HG02938 (cell line): ENCODE measurements at regions not wholly inside any gene's neighbourhood (a gene's known extent, or its start where the extent isn't known, plus 50 kb on each side); places are given as distances from the start of the nearest gene placed in this dataset.
"Not testable (repeated sequence)": the region's sequence is repeated elsewhere in the genome, so short reads cannot be mapped to it uniquely, and the experiment has no call there.

Source experiments
- ATAC-seq: cut with Tn5 transposase; IDR thresholded peaks from one replicate; pipeline ENCODE4 v1.9.1; 2021; ENCODE audit warnings: mild to moderate bottlenecking, moderate library complexity; ENCODE audit not compliant: unreplicated experiment

DNA sequence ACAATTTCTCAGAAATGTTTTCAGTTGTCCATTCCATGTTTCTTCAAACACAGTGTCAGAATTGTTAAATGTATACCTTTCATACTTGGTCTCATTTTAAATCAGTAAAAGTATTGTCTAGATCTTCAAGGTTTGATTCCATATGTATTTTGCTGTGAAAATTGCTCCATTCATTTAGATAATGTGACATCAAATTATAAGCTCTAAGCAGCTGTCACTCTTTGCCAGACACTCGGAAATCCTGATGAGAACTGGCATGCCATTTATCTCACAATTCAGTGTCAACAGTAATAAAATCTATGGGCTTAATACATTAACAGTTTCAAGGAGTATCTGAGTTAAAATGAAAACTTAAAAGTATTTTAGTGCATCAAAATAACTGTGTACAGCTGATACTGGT, 1025.3 kb upstream of the EPHA6 start:
- no peak for ATAC-seq

DNA sequence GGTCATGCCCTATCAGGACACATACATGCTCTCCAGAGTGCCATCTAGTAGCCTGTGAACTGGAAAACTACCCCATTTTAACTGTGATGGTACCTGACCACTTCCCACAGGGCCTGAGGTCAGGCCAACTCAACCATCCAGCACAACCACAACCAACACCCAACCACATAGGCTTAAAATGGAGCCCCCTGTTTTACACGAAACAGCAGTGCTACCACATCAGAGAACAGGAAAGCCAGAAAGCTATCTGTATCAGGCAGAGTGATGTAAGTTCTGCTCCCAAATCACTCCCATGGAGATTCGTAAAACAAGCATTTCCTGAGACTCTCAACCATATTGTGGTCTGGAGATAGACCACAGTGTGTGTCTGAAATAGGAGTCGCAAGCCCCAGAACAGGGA, 1017.3 kb upstream of the EPHA6 start:
- no peak for ATAC-seq

DNA sequence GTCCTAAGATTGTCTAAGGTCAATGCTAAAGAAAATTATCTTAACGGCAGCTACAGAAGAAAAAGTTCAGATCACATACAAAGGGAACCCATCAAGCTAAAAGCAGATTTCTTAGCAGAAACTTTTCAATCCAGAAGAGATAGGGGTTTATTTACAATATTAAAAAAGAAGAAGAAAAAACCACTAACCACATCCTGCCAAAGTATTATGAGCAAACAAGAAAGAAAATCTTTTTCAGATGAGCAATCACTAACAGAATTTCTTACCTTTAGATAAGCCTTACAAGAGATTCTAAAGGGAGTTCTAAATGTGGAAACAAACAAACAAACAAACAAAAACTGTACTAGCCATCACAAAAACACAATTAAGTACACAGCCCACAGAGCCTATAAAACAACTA, 1015.8 kb upstream of the EPHA6 start:
- no peak for ATAC-seq

DNA sequence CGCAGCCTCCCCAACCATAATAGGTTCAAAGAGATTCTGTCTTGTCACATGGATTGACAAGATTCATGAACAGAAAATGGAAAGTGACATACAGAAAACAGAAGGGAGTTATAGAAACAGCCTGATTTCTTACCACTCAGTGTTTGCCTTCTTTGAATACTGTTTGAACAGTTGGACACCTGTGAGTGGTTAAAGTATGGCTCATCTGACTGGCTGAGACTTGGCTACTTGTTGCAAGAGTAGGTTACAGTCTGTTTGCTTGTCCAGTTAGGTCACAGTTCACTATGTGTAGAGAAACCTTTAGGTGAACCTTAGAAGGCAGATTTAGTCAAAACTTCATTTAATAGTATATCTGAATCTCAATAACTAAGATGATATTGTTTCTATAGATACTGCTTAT, 1003.9 kb upstream of the EPHA6 start:
- no peak for ATAC-seq

DNA sequence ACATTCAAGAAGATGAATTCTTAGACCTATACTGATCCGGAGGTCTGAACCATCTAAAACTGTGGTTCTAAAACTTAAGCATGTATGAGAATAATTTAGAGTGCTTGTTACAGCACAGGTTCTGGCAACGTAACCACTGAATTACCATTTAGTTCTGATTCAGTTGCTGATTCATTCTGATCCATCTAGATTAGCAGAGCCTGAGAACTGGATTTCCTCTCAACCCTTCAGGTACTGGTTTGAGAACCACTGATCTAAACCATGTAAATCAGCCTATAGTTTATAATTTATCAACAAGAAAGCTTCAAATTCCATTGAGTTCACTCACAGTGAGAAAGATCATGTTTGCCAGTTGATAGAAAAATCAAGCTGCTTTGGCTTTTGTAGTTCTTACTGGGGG, 1001.1 kb upstream of the EPHA6 start:
- no peak for ATAC-seq

DNA sequence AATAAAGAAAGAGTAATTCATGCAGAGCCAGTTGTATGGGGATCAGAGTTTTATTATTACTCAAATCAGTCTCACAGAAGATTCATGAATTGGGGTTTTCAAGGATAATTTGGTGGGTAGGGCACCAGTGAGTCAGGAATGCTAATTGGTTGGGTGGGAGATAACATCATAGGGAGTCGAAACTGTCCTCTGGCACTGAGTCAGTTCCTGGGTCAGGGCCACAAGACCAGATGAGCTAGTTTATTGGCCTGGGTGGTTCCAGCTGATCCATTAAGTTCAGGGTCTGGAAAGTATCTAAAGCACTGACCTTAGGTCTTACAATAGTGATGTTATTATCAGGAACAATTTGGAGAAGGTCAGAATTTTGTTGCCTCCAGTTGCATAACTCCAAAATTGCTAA, 998.6 kb upstream of the EPHA6 start:
- ATAC-seq, result no peak

DNA sequence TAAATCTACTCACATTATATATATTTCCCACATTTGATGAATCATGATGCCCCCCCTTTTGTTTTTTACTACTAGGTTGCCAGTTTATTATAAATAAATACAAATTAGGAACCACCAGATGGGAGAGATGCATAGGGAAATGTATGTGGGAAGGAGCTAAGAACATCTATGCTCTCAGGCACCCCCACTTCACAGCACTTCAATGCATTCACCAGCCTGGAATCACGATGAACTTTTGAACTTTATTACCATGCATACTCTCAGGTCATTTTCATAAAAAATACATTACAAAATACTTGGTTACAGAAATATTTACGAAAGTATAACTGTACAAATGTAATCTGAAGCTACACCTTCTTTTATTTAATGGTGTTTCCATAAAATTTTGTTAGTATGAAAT, 988.0 kb upstream of the EPHA6 start:
- ATAC-seq, result no peak

DNA sequence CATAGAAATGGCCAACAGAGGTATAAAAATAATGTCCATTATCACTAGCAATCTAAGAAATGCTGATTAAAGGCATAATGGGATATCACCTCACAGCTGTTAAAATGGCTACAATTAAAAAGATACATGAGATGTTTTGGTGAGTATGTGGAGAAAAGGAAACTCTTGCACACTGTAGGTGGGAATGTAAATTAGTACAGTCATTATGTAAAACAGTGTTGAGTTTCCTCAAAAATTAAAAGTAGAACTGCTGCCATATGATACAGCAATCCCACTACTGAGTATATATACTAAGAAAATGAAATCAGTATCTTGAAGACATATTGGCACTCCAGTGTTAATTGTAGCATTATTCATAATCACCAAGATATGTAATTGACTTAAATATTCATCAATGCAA, 982.2 kb upstream of the EPHA6 start:
- no peak for ATAC-seq

DNA sequence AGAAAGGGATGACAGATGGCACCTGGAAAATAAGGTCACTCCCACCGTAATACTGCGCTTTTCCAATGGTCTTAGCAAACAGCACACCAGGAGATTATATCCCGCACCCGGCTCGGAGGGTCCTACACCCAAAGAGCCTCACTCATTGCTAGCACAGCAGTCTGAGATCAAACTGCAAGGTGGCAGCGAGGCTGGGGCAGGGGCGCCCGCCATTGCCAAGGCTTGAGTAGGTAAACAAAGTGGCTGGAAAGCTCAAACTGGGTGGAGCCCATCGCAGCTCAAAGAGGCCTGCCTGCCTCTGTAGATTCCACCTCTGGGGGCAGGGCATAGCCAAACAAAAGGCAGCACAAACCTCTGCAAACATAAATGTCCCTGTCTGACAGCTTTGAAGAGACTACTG, 953.8 kb upstream of the EPHA6 start:
- ATAC-seq, result not testable (repeated sequence)

DNA sequence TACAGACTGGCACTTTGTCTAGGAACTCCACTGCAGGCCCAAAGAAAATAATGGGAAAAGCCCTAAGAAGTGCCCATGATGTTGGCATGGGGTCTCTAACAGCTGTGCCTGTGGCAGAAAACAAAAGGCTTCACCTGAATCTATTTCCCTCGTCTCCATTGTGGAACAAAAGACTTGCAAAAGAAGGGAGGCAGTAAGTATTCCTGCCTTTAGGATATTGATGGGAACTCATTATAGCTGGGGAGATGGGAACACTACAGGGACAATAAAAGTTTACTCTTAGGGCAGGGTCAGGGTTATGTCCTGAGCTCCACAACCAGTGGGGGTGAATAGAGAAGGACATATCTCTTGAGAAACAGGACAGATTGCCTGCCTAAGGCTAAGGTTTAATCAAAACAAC, 930.6 kb upstream of the EPHA6 start:
- ATAC-seq, result no peak

DNA sequence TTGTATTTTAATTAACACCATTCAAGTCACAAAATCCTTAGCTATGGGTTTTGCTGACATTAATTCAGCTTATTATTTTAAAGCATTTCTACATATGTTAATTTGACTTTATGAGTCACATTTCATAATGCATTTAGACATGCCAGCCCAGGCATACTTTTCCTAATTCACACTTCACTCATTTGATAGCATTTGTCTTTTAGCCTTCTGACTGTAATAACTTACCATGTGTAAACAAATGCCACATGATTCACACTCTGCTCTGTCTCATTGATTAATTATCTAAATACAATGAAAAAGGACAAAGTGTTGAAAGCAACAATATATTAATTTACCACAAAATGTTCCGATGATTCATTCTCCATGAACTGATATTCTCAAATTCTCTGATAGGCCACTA, 927.8 kb upstream of the EPHA6 start:
- no peak for ATAC-seq

DNA sequence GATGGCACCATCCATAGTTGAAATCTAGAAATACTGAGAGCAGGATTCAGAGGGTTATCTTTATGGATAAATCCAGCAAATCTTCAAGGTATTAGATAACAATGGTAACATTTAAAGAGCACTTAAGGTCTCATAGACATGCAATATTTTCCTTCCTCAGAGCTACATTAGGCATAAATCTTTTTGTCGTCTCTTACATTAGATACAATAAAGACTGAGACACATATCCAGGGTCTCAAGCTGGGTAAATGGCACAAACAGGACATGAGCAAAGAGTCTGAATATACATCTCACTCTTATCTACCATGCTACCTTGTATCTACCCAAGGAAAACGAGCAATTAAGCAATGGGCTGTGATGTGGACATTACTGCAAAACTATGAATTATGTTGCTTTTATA, 927.3 kb upstream of the EPHA6 start:
- no peak for ATAC-seq

DNA sequence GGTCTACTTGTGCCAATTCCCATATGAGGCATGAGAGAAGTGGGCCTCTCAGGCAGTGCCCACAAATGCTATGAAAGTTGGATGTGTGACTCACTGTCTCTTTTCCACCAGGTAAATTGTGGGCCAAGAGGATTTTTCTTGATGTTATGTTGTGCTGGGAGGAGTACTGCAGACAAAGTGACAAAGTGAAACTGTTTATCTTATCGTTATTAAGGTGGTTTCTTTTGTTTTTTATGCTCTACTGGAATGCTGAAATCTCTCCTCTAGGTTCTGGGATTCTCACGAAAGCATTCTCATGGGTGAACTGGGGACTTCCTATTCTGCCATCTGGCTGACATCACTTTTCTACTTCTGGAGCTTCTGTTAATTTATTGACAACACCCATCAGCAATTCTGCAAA, 919.6 kb upstream of the EPHA6 start:
- ATAC-seq, result no peak

DNA sequence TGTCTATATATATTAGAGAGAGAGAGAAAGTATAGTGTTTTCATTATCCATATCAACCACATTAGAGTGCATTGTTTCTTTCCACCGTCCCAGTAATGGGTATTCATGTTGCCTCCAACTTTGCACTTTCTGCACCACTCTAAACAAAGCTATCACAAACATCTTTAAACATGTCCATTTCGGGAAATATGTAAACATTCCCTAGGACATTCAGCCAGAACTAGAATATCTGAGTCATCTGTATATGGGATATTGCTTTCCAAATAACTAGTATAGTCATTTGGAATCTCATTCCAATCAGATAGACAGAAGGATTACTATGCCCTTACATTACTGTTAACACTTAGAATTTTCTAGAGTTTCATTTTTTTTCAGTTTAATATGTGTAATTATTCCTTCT, 914.9 kb upstream of the EPHA6 start:
- ATAC-seq, result no peak

DNA sequence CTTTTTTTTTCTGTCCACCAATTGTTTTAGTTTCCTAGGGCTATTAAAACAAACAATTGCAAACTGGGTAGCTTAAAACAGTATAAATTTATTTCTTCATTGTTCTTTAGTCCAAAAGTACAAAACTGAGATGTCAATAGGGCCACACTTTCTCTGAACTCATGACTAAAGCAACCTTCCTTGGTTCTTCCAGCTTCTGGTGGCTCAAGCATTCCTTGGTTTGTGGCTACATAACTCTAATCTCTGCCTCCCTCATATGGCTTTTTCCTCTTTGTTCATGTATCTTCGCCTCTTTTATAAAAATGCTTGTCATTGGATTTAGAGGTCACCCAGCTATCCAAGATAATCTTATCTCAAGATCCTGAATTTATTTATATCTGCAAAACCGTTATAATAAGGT, 914.5 kb upstream of the EPHA6 start:
- no peak for ATAC-seq

DNA sequence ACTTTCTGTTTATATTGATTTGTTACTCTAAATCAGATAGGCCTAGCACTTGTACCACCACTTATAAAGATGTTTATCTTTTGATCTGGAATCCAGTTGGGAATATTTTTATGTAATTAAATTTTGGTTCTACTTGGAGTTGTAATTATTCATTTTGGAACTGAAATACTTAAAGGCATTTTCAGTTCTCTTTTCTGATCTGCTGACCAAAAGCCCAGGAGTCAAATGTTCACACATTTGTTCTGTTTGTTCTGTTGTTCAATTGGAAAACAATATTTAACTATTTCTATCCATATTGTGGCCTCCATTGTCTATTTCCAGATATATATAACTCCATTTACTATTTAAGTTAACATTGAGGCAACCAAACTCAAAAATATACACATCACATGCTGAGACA, 912.4 kb upstream of the EPHA6 start:
- no peak for ATAC-seq

DNA sequence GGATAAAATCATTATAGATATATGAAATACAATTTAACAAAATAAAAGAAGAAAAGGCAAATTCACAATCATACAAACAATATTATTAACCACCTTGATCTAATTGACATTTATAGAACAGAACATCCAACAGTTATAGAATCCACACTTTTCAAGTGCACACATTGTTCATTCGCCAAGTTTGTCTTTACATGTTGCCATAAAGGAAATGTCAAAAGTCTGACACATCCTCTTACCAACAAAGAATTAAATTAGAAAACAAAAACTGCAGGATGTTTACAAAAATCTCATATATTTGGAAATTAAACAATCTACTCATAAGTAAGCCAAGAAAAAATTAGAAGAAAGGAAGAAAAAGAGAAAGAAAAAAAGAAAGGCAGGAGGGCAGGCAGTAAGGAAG, 909.2 kb upstream of the EPHA6 start:
- no peak for ATAC-seq

DNA sequence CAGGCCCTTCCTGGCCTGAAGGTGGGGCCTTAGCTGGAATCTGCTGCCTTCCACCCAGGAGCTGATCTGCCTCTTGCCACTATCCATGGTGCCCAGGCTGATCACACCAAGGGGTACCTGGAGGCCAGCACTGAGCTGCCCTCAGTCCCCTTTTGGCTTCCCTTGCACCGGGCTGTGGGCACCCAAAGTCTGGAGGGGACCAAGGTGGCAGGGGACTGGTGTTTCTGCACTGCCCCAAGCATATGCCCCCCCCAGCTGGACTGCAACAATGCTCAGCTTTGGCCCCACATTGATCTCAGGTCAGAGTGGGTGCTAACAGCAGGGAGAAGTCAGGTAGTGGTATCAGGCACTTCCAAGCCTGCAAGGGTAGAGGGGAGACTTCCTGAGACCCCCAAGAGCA, 902.6 kb upstream of the EPHA6 start:
- ATAC-seq, result no peak

DNA sequence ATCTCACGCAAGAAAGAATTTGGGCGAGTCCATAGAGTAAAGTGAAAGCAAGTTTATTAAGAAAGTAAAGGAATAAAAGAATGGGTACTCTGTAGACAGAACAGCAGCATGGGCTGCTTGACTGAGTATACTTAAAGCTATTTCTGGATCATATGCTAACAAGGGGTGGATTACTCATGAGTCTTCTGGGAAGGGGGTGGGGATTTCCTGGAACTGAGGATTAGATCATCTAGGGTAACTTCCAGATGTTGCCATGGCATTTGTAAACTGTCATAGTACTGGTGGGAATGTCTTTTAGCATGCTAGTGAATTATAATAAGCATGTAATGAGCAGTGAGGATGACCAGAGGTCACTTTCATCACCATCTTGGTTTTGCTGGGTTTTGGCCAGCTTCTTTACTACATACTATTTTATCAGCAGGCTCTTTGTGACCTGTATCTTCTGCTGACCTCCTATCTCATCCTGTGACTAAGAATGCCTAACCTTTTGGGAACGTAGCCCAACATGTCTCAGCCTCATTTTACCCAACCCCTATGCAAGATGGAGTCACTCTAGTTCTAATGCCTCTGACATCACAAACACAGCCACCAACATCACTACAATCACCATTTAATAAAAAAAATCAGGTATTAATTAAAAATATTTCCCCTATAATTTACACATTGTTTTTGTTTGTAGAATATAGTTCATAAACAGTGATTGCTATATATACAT, 890.7 kb upstream of the EPHA6 start:
- no peak for ATAC-seq

DNA sequence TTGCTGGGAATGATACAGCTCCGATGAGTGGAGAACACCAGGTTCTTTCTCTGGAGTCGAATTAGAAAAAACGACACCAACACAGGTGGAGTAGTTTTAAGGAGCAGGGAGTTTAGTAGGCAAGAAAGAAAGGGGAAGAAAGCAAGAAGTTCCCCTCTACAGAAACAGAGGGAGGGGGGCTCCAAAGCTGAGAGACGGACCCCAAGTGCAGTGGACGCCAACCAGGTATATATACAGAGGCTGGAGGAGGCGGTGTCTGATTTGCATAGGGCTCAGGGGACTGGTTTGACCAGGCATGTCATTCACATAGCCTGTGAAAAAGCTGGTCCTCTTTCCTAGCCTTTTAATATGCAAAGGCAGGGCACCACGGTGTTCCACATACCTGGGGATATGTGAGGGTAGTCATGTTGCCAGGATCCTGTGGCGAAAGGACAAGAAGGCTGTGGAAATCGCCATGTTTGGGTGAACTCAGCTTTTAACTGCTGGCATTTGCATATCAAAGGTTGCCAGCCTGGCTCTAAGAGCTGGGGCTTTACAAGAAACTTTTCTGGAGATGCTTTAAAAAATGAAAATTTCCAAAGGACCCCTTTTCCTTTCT, 887.4 kb upstream of the EPHA6 start:
- ATAC-seq, result no peak

DNA sequence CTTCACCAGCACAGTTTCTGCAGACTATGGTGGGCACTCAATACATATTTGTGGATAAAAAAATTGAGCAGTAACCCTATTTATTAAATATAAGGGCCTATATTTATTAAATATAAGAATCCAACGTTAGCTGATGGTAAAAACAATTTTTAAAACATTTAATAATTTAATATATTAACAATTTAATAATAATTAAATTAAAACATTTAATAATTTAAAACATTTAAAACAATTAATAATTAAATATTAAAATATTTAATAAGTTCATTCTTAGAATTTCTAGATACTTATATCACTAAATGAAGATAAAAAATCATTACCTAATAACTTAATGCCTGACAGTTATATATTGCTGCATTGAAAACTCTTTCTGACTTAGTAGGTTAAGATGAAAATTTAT, 880.2 kb upstream of the EPHA6 start:
- ATAC-seq, result no peak

DNA sequence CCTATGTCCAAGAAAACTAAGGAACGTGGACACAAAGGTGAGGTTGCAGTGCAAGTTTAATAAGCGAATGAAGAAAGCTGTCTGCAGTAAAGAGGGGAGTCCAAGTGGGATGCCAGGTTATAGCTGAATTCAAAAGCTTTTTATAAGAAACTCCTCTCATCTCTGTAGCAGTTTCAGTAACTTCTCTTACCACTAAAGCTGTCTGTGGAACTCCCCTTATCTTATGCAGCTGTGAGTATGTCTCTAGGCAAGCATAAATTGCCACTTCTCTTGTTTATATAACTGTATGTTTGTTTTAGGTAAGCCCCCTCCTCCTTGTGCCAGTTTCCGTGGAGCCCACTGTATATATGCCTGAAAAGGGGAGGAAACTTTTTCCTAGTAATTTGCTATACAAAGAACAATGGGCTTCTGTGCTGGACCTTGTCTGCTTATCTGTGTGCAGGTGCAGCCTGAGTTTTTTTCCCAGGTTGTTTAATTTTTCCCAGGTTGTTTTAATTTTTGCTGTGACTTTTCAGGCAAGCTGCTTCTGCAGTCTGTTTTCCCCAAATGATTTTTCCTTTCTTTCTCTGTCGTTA, 875.1 kb upstream of the EPHA6 start:
- ATAC-seq, result no peak
